Endodermal cell (in vitro differentiated cells): ENCODE measurements at regions not wholly inside any gene's neighbourhood (a gene's known extent, or its start where the extent isn't known, plus 50 kb on each side); places are given as distances from the start of the nearest gene placed in this dataset.

ENCODE experiments used
- DNase-seq: peaks from one replicate; pipeline ENCODE4 v3.0.0-alpha.2; 2017
- H3K27ac ChIP-seq: 2 replicates; pipeline ENCODE4 v1.5.1; 2013; ENCODE audit warnings: mild to moderate bottlenecking, low read depth, low read length, moderate library complexity
- H3K27me3 ChIP-seq: 2 replicates; pipeline ENCODE4 v1.6.1; 2013; ENCODE audit warnings: mild to moderate bottlenecking, low read length, moderate library complexity; ENCODE audit not compliant: insufficient read depth, control insufficient read depth, poor library complexity, severe bottlenecking
- H3K36me3 ChIP-seq: 2 replicates; pipeline ENCODE4 v1.7.0; 2013; ENCODE audit warnings: mild to moderate bottlenecking, low read length, moderate library complexity; ENCODE audit not compliant: control insufficient read depth, insufficient read depth
- H3K4me1 ChIP-seq: one replicate; pipeline ENCODE4 v1.7.0; 2013; ENCODE audit warnings: low read length; ENCODE audit not compliant: control insufficient read depth, insufficient read depth
- H3K4me3 ChIP-seq: 2 replicates; pipeline ENCODE4 v1.5.1; 2013; ENCODE audit warnings: mild to moderate bottlenecking, low read length, moderate library complexity
- H3K9ac ChIP-seq: 2 replicates; pipeline ENCODE4 v1.6.1; 2013; ENCODE audit warnings: mild to moderate bottlenecking, low read length, moderate library complexity; ENCODE audit not compliant: poor library complexity, severe bottlenecking; ENCODE audit errors: extremely low read depth
- H3K9me3 ChIP-seq: 2 replicates; pipeline ENCODE4 v1.6.1; 2013; ENCODE audit warnings: mild to moderate bottlenecking, low read length, moderate library complexity; ENCODE audit not compliant: control insufficient read depth
- H3K27ac Mint-ChIP-seq: 2 replicates; pipeline ENCODE4 v1.8.0; 2020; ENCODE audit warnings: mixed read lengths
- H3K27me3 Mint-ChIP-seq: 2 replicates; pipeline ENCODE4 v1.8.0; 2021; ENCODE audit warnings: mild to moderate bottlenecking, mixed read lengths; ENCODE audit not compliant: insufficient read depth
- H3K36me3 Mint-ChIP-seq: 2 replicates; pipeline ENCODE4 v1.8.0; 2020; ENCODE audit warnings: low read depth, mixed read lengths
- H3K4me1 Mint-ChIP-seq: 2 replicates; pipeline ENCODE4 v1.8.0; 2020; ENCODE audit warnings: mixed read lengths
- H3K4me3 Mint-ChIP-seq: 2 replicates; pipeline ENCODE4 v1.8.0; 2020; ENCODE audit warnings: mild to moderate bottlenecking, moderate library complexity, mixed read lengths
- H3K9me3 Mint-ChIP-seq: 2 replicates; pipeline ENCODE4 v1.8.0; 2020; ENCODE audit warnings: mild to moderate bottlenecking, mixed read lengths
- WGBS, 2 experiments: methylation state at CpG; one replicate each; pipeline versions ENCODE4 v1.1.5 to v1.1.7; 2013; ENCODE audit warnings: missing lambda C conversion rate in 2 of 2, mixed read lengths in 1 of 2; ENCODE audit not compliant: insufficient coverage in 1 of 2, insufficient read length in 1 of 2; 5-methylcytosine and 5-hydroxymethylcytosine counted together
- TF ChIP-seq, protein P1 (sequence below): fragments of 200-600 bp; sonication (generic); conservative IDR thresholded peaks from 2 replicates; pipeline ENCODE4 v1.5.0; 2021; ENCODE audit warnings: antibody characterized with exemption, mild to moderate bottlenecking

- H3K27ac Mint-ChIP-seq: no peak overlapping the region
Observed at GRCh38 chr22:49659924-49660315, 167.8 kb downstream of the BRD1 start.

GRCh38 chr22:49659281-49659923 is 168.3 kb downstream of the BRD1 start:
- Mint-ChIP-seq H3K4me1 (no peaks in the 10 kb centered on the region), H3K27ac (no peak overlapping the region), H3K27me3 (peaks cover 2% of the 10 kb centered on the region), H3K36me3 (no peaks in the 10 kb centered on the region), H3K4me3 (no peak overlapping the region), H3K9me3 (no peaks in the 10 kb centered on the region)
- peak; percentile 31 for DNase-seq
- H3K4me3 ChIP-seq: no peak overlapping the region
- no peaks in the 10 kb centered on the region for H3K9me3 ChIP-seq
- no peaks in the 10 kb centered on the region for H3K4me1 ChIP-seq
- H3K36me3 ChIP-seq: no peaks in the 10 kb centered on the region
- no peak overlapping the region for H3K9ac ChIP-seq
- 90 to 94% methylated on average over 12 to 19 of the region's 19 CpGs for WGBS, 2 experiments
- TF ChIP-seq, protein P1, sequence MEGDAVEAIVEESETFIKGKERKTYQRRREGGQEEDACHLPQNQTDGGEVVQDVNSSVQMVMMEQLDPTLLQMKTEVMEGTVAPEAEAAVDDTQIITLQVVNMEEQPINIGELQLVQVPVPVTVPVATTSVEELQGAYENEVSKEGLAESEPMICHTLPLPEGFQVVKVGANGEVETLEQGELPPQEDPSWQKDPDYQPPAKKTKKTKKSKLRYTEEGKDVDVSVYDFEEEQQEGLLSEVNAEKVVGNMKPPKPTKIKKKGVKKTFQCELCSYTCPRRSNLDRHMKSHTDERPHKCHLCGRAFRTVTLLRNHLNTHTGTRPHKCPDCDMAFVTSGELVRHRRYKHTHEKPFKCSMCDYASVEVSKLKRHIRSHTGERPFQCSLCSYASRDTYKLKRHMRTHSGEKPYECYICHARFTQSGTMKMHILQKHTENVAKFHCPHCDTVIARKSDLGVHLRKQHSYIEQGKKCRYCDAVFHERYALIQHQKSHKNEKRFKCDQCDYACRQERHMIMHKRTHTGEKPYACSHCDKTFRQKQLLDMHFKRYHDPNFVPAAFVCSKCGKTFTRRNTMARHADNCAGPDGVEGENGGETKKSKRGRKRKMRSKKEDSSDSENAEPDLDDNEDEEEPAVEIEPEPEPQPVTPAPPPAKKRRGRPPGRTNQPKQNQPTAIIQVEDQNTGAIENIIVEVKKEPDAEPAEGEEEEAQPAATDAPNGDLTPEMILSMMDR: no peak
- H3K27me3 ChIP-seq: no peaks in the 10 kb centered on the region
- H3K27ac ChIP-seq: no peak overlapping the region

More at GRCh38 chr22:49659924-49660315, 167.8 kb downstream of the BRD1 start:
- peak; percentile 31 for DNase-seq
- Histone ChIP-seq H3K9ac (no peak overlapping the region), H3K36me3 (no peaks in the 10 kb centered on the region), H3K27me3 (no peaks in the 10 kb centered on the region), H3K27ac (no peak overlapping the region), H3K9me3 (no peaks in the 10 kb centered on the region), H3K4me3 (no peak overlapping the region), H3K4me1 (no peaks in the 10 kb centered on the region)
- WGBS, 2 experiments: 82 to 90% methylated on average over 10 to 19 of the region's 19 CpGs
- no peaks in the 10 kb centered on the region for H3K36me3 Mint-ChIP-seq
- TF ChIP-seq, protein P1: no peak
- no peak overlapping the region for H3K4me3 Mint-ChIP-seq
- no peaks in the 10 kb centered on the region for H3K9me3 Mint-ChIP-seq
- no peaks in the 10 kb centered on the region for H3K4me1 Mint-ChIP-seq
- peaks cover 2% of the 10 kb centered on the region for H3K27me3 Mint-ChIP-seq

DNA sequence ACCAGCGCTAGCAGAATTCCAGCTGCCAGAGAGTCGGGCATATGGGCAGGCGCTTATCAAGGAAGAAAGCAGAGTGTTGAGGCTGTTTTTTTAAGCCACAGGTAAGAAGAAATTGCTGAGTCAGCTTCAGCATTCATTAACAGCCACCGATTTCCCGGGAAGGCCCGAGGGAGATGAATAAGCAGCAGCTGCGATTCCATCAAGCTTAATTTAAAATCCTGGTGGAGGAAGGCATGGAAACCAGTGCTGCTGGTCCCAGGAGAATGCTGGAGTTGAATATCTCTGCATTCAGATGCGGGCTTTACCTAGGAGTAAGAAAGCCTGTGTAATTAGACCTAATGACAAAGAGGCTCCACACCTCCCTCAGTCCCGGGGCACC is 168.8 kb downstream of the BRD1 start:
- peak; percentile 41 for DNase-seq
- no peak overlapping the region for H3K27ac Mint-ChIP-seq
- 85 to 90% methylated on average over 7 to 9 of the region's 9 CpGs for WGBS, 2 experiments

More for the DNA sequence above, 168.8 kb downstream of the BRD1 start:
- no peaks in the 10 kb centered on the region for H3K9me3 ChIP-seq
- H3K27me3 ChIP-seq: no peaks in the 10 kb centered on the region
- H3K36me3 ChIP-seq: no peaks in the 10 kb centered on the region
- no peak overlapping the region for H3K4me3 ChIP-seq
- Mint-ChIP-seq H3K4me1 (no peaks in the 10 kb centered on the region), H3K27me3 (peaks cover 2% of the 10 kb centered on the region), H3K36me3 (no peaks in the 10 kb centered on the region), H3K4me3 (no peak overlapping the region), H3K9me3 (no peaks in the 10 kb centered on the region)
- no peaks in the 10 kb centered on the region for H3K4me1 ChIP-seq
- H3K27ac ChIP-seq: no peak overlapping the region
- TF ChIP-seq, protein P1: no peak
- no peak overlapping the region for H3K9ac ChIP-seq
